ENCODE measurements at regions not wholly inside any gene's neighbourhood (a gene's known extent, or its start where the extent isn't known, plus 50 kb on each side); places are given as distances from the start of the nearest gene placed in this dataset.

DNA sequence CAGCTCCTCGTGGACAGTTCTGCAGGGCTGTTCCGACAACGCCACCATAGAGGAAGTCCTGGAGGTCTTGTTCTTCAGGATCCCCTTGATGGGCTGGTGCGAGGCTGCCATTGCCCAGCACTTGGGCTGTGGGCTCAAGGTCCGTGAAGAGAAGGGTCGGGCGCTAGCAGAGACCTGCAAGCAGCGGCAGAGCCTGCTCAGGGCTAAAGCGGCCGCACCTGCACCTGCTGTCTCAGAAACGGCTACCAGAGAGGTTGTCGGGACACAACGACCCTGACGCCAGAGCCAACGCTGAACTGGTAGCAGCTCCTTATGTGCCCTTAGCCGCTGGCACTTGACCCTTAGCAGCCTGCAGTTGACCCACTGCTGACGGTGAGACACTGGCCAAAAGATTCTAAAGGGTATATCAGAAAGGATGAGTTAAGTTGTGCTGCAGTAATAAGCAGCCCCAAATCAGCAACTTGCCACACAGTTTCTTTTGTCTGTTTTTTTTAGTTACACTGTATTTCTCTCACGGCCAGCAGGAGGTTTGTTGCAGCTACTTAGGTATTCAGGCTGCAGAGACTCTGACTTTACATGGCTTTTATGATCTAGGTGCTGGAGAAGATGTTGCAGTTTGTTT is 55.5 kb upstream of the ST6GAL2 start:
- DNase-seq (ENCODE audit: extremely low spot score) = no peak
- Histone ChIP-seq H3K36me3 (ENCODE audit: insufficient read depth) (no peaks in the 10 kb centered on the region), H3K4me3 (ENCODE audit: low read depth, low read length) (no peak overlapping the region), H3K27ac (ENCODE audit: low read depth) (no peak overlapping the region), H3K4me1 (ENCODE audit: insufficient read depth) (no peaks in the 10 kb centered on the region)
- WGBS = 96% methylated on average over 18 of the region's 18 CpGs

DNA sequence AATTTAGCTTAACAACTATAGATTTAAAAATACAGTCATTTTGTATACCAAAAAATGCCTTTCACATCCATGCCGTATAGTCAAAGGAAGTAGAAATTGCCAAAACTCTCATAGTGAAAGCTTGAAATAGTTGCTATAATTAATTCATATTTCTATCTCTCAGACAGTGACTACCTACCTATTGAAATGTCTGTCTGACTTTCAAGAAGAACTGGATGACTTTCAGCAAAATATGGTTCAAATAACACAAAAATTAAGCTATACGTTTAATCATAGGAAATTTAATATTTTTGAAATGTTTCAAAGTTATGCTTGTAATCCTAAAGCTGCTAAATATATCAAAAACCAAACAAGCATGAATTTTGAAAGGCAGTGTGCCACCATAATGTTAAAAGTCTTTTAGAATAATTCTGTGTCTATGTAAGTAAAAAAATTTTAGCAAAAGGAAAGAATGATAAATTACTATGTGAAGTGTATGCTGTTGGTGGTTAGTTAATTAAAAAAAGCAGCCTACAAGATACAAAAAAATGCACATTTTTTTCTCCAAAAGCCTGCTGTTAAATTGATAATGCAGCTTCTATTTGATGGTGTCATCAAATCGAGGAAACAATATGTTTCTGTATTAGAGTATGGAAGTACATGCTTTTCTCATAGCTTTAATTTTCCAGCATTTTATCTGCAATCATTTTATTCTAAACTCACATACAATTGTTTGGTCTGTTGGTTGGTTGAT is 57.7 kb upstream of the ST6GAL2 start:
- Histone ChIP-seq H3K4me1 (ENCODE audit: insufficient read depth) (no peaks in the 10 kb centered on the region), H3K36me3 (ENCODE audit: insufficient read depth) (no peaks in the 10 kb centered on the region), H3K27ac (ENCODE audit: low read depth) (no peak overlapping the region), H3K4me3 (ENCODE audit: low read depth, low read length) (no peak overlapping the region)
- 79% methylated on average over 3 of the region's 3 CpGs for WGBS
- no peak for DNase-seq (ENCODE audit: extremely low spot score)

DNA sequence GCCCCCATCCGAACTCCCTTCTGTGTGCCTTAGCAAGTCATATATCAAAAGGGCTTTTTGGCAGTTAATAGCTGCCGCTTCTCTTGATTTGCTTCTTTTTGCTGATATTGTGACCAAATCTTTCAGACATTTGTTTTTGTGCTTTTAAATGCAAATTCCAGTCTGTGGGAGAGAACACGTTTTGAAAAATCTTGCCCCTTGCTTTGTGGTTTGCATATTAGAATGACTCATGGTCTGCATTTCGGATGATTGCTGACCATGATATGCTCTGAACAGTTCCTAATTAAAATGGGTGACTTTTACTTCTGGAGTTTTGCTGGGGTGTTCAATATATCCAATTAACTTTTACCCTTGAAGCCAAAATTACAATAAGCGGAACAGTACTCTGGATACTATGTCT is 58.2 kb upstream of the ST6GAL2 start:
- Histone ChIP-seq H3K36me3 (ENCODE audit: insufficient read depth) (no peaks in the 10 kb centered on the region), H3K27ac (ENCODE audit: low read depth) (no peak overlapping the region), H3K4me1 (ENCODE audit: insufficient read depth) (no peaks in the 10 kb centered on the region), H3K4me3 (ENCODE audit: low read depth, low read length) (no peak overlapping the region)
- 69% methylated on average over 5 of the region's 5 CpGs for WGBS
- DNase-seq (ENCODE audit: extremely low spot score) = no peak

DNA sequence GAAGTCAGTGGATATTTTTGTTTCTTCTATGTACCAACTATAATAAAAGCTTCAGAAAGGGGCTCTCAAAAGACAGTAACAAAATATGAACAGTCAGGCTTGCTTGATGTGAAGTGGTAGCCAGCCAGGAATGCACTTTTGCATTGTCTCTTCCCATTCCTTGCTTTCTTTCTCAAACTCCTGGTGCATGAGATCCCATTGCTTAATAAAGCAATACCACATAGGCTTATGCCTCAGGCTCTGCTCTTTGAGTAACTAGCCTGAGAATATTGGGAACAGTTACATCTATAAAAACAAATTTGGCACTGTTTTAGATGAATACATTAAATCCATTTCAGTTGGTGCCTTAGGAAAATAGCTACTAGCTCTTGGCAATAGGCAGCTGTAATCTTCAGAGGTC is 62.6 kb upstream of the ST6GAL2 start:
- H3K4me1 ChIP-seq (ENCODE audit: insufficient read depth) = no peaks in the 10 kb centered on the region
- DNase-seq (ENCODE audit: extremely low spot score) = no peak
- no peak overlapping the region for H3K4me3 ChIP-seq (ENCODE audit: low read depth, low read length)
- no peak overlapping the region for H3K27ac ChIP-seq (ENCODE audit: low read depth)
- no peaks in the 10 kb centered on the region for H3K36me3 ChIP-seq (ENCODE audit: insufficient read depth)

DNA sequence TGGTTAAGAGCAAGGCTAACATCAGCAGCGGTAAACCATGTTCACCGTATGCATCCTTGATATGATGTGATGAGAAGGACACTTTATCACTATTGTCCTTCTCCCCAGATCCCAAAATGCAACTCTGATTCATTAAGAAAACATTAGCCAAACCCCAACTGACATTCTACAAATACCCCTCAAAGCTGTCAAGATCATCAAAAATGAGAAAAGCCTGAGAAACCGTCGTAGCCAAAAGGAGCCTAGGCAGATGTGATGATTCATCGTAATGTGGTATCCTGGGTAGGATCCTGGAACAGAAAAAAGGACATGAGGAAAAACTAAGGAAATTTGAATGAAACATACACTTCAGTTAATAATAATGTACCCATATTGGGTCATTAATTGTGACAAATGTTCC is 67.3 kb upstream of the ST6GAL2 start:
- WGBS = 96% methylated on average over 5 of the region's 5 CpGs
- H3K4me1 ChIP-seq (ENCODE audit: insufficient read depth) = no peaks in the 10 kb centered on the region
- H3K4me3 ChIP-seq (ENCODE audit: low read depth, low read length) = no peak overlapping the region

DNA sequence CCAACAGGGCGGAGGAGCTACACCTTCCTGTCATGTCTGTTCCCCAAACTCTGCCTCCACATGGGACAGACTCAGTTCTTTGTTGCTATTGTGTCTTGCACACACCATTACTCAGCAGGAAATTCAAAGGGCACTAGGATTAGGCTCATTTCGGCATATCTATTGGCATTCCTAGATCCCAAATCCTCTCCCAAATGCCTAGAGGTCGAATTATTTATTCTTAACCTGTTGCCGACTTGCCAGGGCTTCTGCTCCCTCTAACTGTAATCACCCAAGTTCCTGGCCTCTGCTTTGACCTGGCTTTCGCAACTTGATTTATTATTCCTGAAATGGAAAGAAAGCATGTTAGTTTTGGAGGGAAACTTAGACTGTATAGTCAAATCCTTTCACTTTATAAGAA is 67.8 kb upstream of the ST6GAL2 start:
- H3K36me3 ChIP-seq (ENCODE audit: insufficient read depth) = no peaks in the 10 kb centered on the region
- no peak overlapping the region for H3K4me3 ChIP-seq (ENCODE audit: low read depth, low read length)
- WGBS = 72% methylated on average over 5 of the region's 5 CpGs
- DNase-seq (ENCODE audit: extremely low spot score) = no peak
- H3K4me1 ChIP-seq (ENCODE audit: insufficient read depth) = no peaks in the 10 kb centered on the region
- H3K27ac ChIP-seq (ENCODE audit: low read depth) = no peak overlapping the region

More for the DNA sequence above, 67.3 kb upstream of the ST6GAL2 start:
- DNase-seq (ENCODE audit: extremely low spot score) = no peak
- H3K27ac ChIP-seq (ENCODE audit: low read depth) = no peak overlapping the region
- no peaks in the 10 kb centered on the region for H3K36me3 ChIP-seq (ENCODE audit: insufficient read depth)

DNA sequence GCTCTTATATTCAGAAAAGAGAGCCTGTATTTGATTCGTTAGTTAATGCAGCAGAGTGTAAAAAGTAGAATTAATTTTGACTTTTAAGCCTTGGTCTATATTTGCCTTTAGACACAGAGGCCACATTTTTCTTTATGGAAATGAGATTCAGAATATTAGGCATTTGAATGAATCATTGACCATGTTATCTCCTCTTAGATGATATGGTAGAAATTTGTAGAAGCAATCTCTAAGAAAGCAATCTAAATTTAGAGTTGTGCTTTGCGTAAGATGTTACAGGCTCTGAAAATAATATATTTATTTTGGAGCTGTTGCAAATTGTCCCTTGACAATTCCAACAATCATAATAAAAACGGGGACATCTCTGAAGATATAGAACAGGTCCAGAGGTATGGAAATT is 68.3 kb upstream of the ST6GAL2 start:
- Histone ChIP-seq H3K36me3 (ENCODE audit: insufficient read depth) (no peaks in the 10 kb centered on the region), H3K4me3 (ENCODE audit: low read depth, low read length) (no peak overlapping the region), H3K27ac (ENCODE audit: low read depth) (no peak overlapping the region), H3K4me1 (ENCODE audit: insufficient read depth) (no peaks in the 10 kb centered on the region)
- 65% methylated on average over 3 of the region's 3 CpGs for WGBS
- no peak for DNase-seq (ENCODE audit: extremely low spot score)

DNA sequence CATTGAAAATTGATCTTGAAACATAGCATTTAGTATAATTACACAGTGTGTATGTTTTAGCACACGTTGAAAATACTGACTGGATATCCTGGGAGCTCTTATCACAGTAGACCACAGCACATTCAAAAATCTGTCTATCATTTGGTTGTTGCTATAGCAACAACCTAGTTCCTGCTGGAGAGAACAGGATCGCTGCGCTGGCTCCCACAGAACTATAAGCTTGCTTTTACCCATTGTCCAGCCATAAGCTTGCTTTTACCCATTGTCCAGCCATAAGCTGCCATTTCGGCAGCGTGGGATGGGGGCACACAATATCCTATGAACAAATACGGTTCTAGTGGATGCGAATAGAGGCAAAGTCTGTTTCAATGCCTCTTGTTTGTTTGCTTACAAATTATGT is 70.4 kb upstream of the ST6GAL2 start:
- H3K4me3 ChIP-seq (ENCODE audit: low read depth, low read length) = no peak overlapping the region
- no peak overlapping the region for H3K27ac ChIP-seq (ENCODE audit: low read depth)
- no peak for DNase-seq (ENCODE audit: extremely low spot score)
- 76% methylated on average over 7 of the region's 7 CpGs for WGBS
- no peaks in the 10 kb centered on the region for H3K4me1 ChIP-seq (ENCODE audit: insufficient read depth)
- no peaks in the 10 kb centered on the region for H3K36me3 ChIP-seq (ENCODE audit: insufficient read depth)

DNA sequence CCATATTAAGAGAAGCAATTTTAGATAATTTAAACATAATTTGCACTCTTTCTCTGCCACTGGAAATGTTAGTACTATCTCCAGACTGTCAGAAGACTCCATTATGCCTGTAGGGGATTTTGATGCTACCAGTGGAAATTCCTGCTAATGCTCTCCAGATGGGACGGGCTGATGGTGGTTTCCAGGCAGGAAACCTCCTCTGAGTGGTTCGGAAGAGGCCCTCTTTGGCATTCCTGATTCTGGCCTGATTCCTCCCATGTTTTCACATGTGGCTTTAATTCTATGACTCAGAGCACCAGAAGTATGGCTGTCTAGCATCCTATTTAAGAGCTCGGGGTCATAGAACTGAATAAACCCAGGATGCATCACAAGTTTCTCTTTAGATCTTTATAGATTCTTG is 70.9 kb upstream of the ST6GAL2 start:
- no peak overlapping the region for H3K4me3 ChIP-seq (ENCODE audit: low read depth, low read length)
- no peaks in the 10 kb centered on the region for H3K4me1 ChIP-seq (ENCODE audit: insufficient read depth)
- H3K27ac ChIP-seq (ENCODE audit: low read depth) = no peak overlapping the region
- WGBS = 47% methylated on average over 3 of the region's 3 CpGs
- H3K36me3 ChIP-seq (ENCODE audit: insufficient read depth) = no peaks in the 10 kb centered on the region
- peak; percentile 49 for DNase-seq (ENCODE audit: extremely low spot score)

DNA sequence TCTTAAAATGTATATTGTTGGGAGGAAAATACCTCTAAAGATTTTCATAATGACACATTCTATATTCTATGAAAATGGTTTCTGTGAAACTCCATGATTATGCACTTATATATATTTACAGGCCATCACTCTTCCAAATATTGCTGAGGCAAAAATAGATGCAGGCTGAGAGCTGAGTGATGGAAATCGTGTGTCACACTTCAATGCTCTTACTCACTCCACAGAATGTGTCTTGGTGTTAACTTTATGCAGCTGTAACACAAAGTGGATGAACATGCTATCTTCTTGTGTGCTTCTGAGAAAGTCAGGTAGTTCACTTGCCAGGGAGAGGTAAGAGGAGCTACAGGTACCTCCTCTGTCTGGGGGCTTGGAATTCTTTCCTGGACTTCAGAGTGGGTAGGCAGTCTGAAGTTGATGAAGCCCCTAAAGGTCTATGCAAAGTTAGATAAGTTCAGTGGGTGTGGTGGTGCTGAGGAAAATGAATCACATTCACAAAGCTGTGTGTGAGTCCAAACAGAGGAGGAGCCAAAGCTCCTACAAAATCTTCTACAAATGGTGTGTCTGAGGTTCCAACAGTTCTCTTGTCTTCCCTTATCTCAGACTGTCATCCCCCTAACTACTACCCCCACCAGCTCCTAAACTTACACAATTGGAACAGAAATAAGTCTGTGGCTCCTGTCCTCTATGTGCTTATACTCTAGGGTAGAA is 74.2 kb upstream of the ST6GAL2 start:
- Histone ChIP-seq H3K36me3 (ENCODE audit: insufficient read depth) (no peaks in the 10 kb centered on the region), H3K27ac (ENCODE audit: low read depth) (no peak overlapping the region), H3K4me3 (ENCODE audit: low read depth, low read length) (no peak overlapping the region), H3K4me1 (ENCODE audit: insufficient read depth) (no peaks in the 10 kb centered on the region)
- no peak for DNase-seq (ENCODE audit: extremely low spot score)
- WGBS = 83% methylated on average over 1 of the region's 1 CpG

DNA sequence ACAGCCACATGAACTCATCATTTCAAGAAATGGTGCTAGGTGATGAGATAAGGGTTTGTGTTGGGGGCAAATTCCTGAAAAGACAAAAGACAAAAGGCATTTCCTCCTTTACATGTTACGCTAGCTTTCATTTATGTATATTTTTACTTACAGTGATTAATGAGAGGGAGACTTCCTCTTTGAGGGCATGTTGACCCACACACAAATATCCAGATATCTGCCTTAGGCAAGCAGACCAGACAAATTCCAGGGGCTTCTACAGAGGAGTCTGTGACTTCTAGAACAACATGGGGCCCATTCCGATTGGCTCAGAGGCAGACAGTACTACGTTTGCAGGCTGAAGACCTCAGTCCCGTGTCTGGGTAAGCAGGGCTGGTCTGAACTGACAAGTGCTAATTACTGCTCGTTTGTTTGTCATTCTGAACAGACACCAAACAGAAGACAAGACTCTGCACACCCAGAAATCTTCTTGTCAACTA is 74.8 kb upstream of the ST6GAL2 start:
- Histone ChIP-seq H3K36me3 (ENCODE audit: insufficient read depth) (no peaks in the 10 kb centered on the region), H3K4me3 (ENCODE audit: low read depth, low read length) (no peak overlapping the region), H3K27ac (ENCODE audit: low read depth) (no peak overlapping the region), H3K4me1 (ENCODE audit: insufficient read depth) (no peaks in the 10 kb centered on the region)
- WGBS = 61% methylated on average over 5 of the region's 5 CpGs
- DNase-seq (ENCODE audit: extremely low spot score) = no peak

DNA sequence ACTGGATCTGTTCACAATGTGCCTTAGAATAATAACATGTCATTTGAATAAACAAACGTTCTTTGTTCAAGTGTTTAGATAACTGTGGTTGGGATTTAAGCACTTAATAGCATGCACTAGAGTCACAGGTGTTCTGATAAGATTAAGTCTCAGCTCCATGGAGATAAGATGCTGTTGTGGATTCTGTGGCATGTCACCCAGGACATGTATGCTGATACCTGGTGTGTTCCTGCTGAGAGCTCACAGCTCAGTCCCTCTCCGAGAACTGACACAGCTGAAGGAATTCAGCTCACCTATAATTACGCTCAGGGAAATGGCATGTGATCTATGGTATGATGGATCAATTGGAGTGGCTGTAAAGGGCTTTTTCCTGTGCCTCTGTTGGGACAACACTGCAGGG is 75.4 kb upstream of the ST6GAL2 start:
- H3K4me1 ChIP-seq (ENCODE audit: insufficient read depth) = no peaks in the 10 kb centered on the region
- WGBS = 65% methylated on average over 3 of the region's 3 CpGs
- DNase-seq (ENCODE audit: extremely low spot score) = no peak
- H3K36me3 ChIP-seq (ENCODE audit: insufficient read depth) = no peaks in the 10 kb centered on the region
- H3K27ac ChIP-seq (ENCODE audit: low read depth) = no peak overlapping the region
- no peak overlapping the region for H3K4me3 ChIP-seq (ENCODE audit: low read depth, low read length)

DNA sequence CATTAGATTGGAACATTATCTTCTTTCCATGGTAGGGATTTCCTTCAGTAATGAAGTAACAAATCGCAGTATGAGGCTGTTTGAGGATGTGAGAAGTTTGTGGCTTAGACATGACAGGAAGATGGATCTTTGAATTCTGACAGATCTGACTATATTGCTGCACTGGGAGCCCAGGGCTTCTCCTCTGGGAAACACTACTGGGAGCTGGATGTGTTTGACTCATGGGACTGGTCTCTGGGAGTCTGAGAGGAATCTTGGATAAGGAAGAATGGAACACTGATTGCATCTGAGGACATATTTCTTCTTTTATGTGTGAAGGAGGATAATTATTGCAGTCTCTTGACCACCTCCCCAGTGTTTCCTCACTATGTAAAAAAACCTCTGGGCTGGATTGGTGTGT is 77.2 kb upstream of the ST6GAL2 start:
- 83% methylated on average over 1 of the region's 1 CpG for WGBS
- Histone ChIP-seq H3K36me3 (ENCODE audit: insufficient read depth) (no peaks in the 10 kb centered on the region), H3K27ac (ENCODE audit: low read depth) (no peak overlapping the region), H3K4me1 (ENCODE audit: insufficient read depth) (no peaks in the 10 kb centered on the region), H3K4me3 (ENCODE audit: low read depth, low read length) (no peak overlapping the region)
- DNase-seq (ENCODE audit: extremely low spot score) = no peak

DNA sequence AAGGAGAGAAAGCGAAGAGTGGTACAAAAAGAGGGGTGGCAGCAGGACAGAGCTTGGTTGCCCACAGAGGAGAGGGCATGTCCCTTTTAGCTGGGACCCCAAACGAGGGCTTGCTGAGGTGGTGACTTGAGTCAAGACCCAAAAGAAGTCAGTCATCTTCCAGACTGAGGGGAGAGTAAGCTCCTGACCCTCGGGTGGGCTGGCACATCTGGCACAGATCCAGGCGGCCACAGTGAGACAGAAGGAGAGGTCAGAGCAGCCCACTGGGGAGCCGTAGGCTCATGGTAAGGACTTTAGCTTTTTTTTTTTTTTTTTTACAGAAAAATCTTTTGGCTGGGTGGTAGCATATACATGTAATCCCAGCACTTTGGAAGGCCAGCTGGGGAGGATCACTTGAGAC is 77.9 kb upstream of the ST6GAL2 start:
- no peak for DNase-seq (ENCODE audit: extremely low spot score)
- Histone ChIP-seq H3K36me3 (ENCODE audit: insufficient read depth) (no peaks in the 10 kb centered on the region), H3K4me1 (ENCODE audit: insufficient read depth) (no peaks in the 10 kb centered on the region), H3K4me3 (ENCODE audit: low read depth, low read length) (no peak overlapping the region), H3K27ac (ENCODE audit: low read depth) (no peak overlapping the region)
- 85% methylated on average over 5 of the region's 5 CpGs for WGBS

Data from urinary bladder (tissue), 3 donors.